Endothelial cell of umbilical vein (primary cell): ENCODE measurements at regions not wholly inside any gene's neighbourhood (a gene's known extent, or its start where the extent isn't known, plus 50 kb on each side); places are given as distances from the start of the nearest gene placed in this dataset.

Experiments
- BruUV-seq: library from RNA; stranded (reverse); fragments of 400-500 nt; replicated peaks from 2 replicates; lab custom pipeline; 2021; lab: Mats Ljungman, UMichigan
- CTCF ChIA-PET: fragments of 300-600, 350-600 bp; sonication (Branson Sonifier 250); formaldehyde crosslinking; loops from one replicate; lab custom pipeline; 2021; ENCODE audit warnings: antibody characterized with exemption, inconsistent platforms; lab: Charles Lee
- POLR2A ChIA-PET: fragments of 300-600, 350-600 bp; sonication (Branson Sonifier 250); formaldehyde crosslinking; loops from one replicate; lab custom pipeline; 2021; ENCODE audit warnings: antibody characterized with exemption, inconsistent platforms; lab: Charles Lee
- DNase-seq: peaks from one replicate; pipeline ENCODE4 v3.0.0-alpha.2; 2011; ENCODE audit warnings: low read depth, low spot score
- FAIRE-seq: peaks from 2 replicates; lab custom pipeline; 2011; peaks lifted over from hg19 to GRCh38; lab: Jason Lieb, UNC
- H2AFZ ChIP-seq: 2 replicates; pipeline ENCODE4 v1.6.0; 2012; ENCODE audit warnings: low read depth, low read length, control low read depth, inconsistent platforms
- H3K27ac ChIP-seq: 2 replicates; pipeline ENCODE4 v1.5.1; 2011; ENCODE audit warnings: low read depth, mild to moderate bottlenecking, control low read depth, low read length, moderate library complexity; ENCODE audit not compliant: insufficient read depth
- H3K27me3 ChIP-seq, 2 experiments: 2 replicates each; pipeline versions ENCODE4 v1.6.0 to v1.6.1; 2011; ENCODE audit warnings: low read length in 2 of 2, mixed read lengths in 1 of 2; ENCODE audit not compliant: control insufficient read depth in 2 of 2, insufficient read depth in 2 of 2
- H3K36me3 ChIP-seq, 2 experiments: 2 replicates in 1 of 2; 3 replicates in 1 of 2; pipeline ENCODE4 v1.5.1; 2011; ENCODE audit warnings: low read length in 2 of 2, mild to moderate bottlenecking in 1 of 2, moderate library complexity in 1 of 2; ENCODE audit not compliant: control insufficient read depth in 2 of 2, insufficient read depth in 2 of 2; ENCODE audit errors: extremely low read depth in 1 of 2
- H3K4me1 ChIP-seq: 3 replicates; pipeline ENCODE4 v1.5.1; 2011; ENCODE audit warnings: mild to moderate bottlenecking, low read length; ENCODE audit not compliant: control insufficient read depth, insufficient read depth; ENCODE audit errors: extremely low read depth
- H3K4me2 ChIP-seq: 2 replicates; pipeline ENCODE4 v1.6.1; 2011; ENCODE audit warnings: low read length, control low read depth, mixed read lengths; ENCODE audit not compliant: insufficient read depth
- H3K4me3 ChIP-seq, 3 experiments: fragments of 200-600 bp in 1 of 3; sonication (generic), shearing (Covaris generic) in 1 of 3; replicated peaks in 1 of 3; 2 replicates each; pipeline ENCODE4 v1.5.1; 2011 to 2016; ENCODE audit warnings: control low read depth in 3 of 3, low read length in 3 of 3, mild to moderate bottlenecking in 2 of 3, inconsistent platforms in 1 of 3, low read depth in 1 of 3, moderate library complexity in 1 of 3; ENCODE audit not compliant: insufficient read depth in 1 of 3
- H3K79me2 ChIP-seq: 2 replicates; pipeline ENCODE4 v1.6.0; 2012; ENCODE audit warnings: low read length, inconsistent platforms; ENCODE audit not compliant: control insufficient read depth, insufficient read depth
- H3K9ac ChIP-seq: replicated peaks from 2 replicates; pipeline ENCODE3; 2011; ENCODE audit warnings: low read length, control low read depth; ENCODE audit not compliant: insufficient read depth; ENCODE audit errors: extremely low read depth
- H3K9me1 ChIP-seq: replicated peaks from 3 replicates; pipeline ENCODE4 v1.6.0; 2011; ENCODE audit warnings: mild to moderate bottlenecking, low read length; ENCODE audit not compliant: control insufficient read depth, insufficient read depth; ENCODE audit errors: extremely low read depth
- H3K9me3 ChIP-seq: replicated peaks from 2 replicates; pipeline ENCODE4 v1.5.1; 2012; ENCODE audit warnings: low read length, inconsistent platforms; ENCODE audit not compliant: control insufficient read depth, insufficient read depth
- H4K20me1 ChIP-seq: replicated peaks from 2 replicates; pipeline ENCODE3; 2011; ENCODE audit warnings: mild to moderate bottlenecking, low read length; ENCODE audit not compliant: control insufficient read depth, insufficient read depth; ENCODE audit errors: extremely low read depth
- EZH2 ChIP-seq: IDR thresholded peaks from 2 replicates; pipeline ENCODE4 v1.6.1; 2012; ENCODE audit warnings: borderline replicate concordance, low read depth, mild to moderate bottlenecking, moderate library complexity, low read length, inconsistent platforms; ENCODE audit not compliant: severe bottlenecking
- FOS ChIP-seq: IDR thresholded peaks from 2 replicates; pipeline ENCODE4 v1.6.1; 2011; ENCODE audit warnings: mild to moderate bottlenecking, low read length, moderate library complexity, borderline replicate concordance; ENCODE audit not compliant: insufficient read depth
- GATA2 ChIP-seq: IDR thresholded peaks from 2 replicates; pipeline ENCODE4 v1.7.0; 2011; ENCODE audit warnings: low read depth, mild to moderate bottlenecking, moderate library complexity, mixed read lengths, low read length; ENCODE audit not compliant: insufficient read length, insufficient read depth
- JUN ChIP-seq: IDR thresholded peaks from 2 replicates; pipeline ENCODE4 v1.6.1; 2011; ENCODE audit warnings: borderline replicate concordance, low read depth; ENCODE audit not compliant: insufficient read length, insufficient read depth
- MYC ChIP-seq: IDR thresholded peaks from one replicate; pipeline ENCODE4 v1.6.1; 2011; ENCODE audit warnings: mild to moderate bottlenecking, low read depth, low read length
- POLR2A ChIP-seq: IDR thresholded peaks from 2 replicates; pipeline ENCODE4 v1.6.1; 2012; ENCODE audit warnings: low read depth, mild to moderate bottlenecking, control low read depth, low read length
- POLR2AphosphoS5 ChIP-seq: IDR thresholded peaks from 2 replicates; pipeline ENCODE4 v1.6.1; 2012; ENCODE audit warnings: low read depth, mild to moderate bottlenecking, control low read depth, low read length, moderate library complexity; ENCODE audit not compliant: insufficient read depth
- dilution Hi-C: fragments of 300-500 bp; cut with MboI; formaldehyde crosslinking; loops from one replicate; pipeline ENCODE4 v1.15.0; 2019; ENCODE audit warnings: low sequenced_read_pairs; ENCODE audit not compliant: extremely low pct_ligation_motif_present
- intact Hi-C: fragments of 100-400 bp; cut with micrococcal nuclease; formaldehyde crosslinking; loops from one replicate; pipeline ENCODE4 v1.10.0; 2022
- TF ChIP-seq, protein P1 (sequence below): IDR thresholded peaks from 2 replicates; pipeline ENCODE4 v1.6.1; 2011; ENCODE audit not compliant: insufficient read depth, insufficient read length
- TF ChIP-seq, protein P2 (sequence below), 2 donors: IDR thresholded peaks; 1 replicate in 1 of 2; 2 replicates in 1 of 2; pipeline ENCODE4 v1.5.1; 2011; ENCODE audit warnings: low read length in 2 of 2, mild to moderate bottlenecking in 2 of 2, moderate library complexity in 2 of 2, control low read depth in 1 of 2, inconsistent platforms in 1 of 2, low read depth in 1 of 2; ENCODE audit not compliant: insufficient read depth in 1 of 2; ENCODE audit errors: extremely low read depth in 1 of 2

DNA sequence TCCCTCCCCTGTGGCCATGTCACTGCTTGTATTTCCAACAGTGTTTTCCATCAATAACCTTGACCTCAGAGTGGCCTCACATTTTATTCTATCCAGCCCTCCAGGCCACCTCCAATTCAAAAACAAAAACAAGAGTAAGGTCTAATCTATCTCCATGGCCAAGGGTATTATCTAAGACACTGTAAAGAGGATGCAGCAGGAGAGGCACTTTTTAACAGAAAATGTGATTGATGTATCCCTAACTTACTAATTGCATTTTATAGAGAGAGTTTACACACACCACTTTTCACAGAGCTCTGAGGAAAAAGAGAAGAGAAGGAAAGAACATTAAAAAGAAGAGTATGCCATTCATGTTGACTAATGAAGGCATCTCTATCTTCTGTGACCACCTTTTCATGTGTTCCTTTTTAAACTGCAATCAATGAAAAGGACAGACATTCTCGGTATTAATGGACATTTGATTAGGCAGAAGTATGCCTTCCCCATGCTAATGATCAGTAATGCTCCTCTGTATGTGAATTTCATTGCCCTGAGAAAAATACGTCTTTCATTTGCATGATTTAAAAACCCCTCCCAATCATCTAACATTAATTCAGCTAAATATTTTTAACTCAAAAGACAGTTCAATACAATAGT is 653.3 kb upstream of the POU3F3 start:
- peaks cover 5% of the 10 kb centered on the region for H3K9me3 ChIP-seq
- FAIRE-seq (no peak), DNase-seq (no peak)
- POLR2A ChIA-PET: no interaction called here
- dilution Hi-C loops: no loop called here
- no peaks in the 10 kb centered on the region for H3K79me2 ChIP-seq
- CTCF ChIA-PET: no interaction called here
- no peak overlapping the region for H3K4me2 ChIP-seq
- H3K4me1 ChIP-seq: no peaks in the 10 kb centered on the region
- H3K27me3 ChIP-seq: no peaks in the 10 kb centered on the region
- TF ChIP-seq POLR2A (no peak), GATA2 (no peak), POLR2AphosphoS5 (no peak), EZH2 (no peak), FOS (no peak), MYC (no peak), JUN (no peak)
- TF ChIP-seq, protein P1, sequence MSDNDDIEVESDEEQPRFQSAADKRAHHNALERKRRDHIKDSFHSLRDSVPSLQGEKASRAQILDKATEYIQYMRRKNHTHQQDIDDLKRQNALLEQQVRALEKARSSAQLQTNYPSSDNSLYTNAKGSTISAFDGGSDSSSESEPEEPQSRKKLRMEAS: no peak
- TF ChIP-seq, protein P2, sequence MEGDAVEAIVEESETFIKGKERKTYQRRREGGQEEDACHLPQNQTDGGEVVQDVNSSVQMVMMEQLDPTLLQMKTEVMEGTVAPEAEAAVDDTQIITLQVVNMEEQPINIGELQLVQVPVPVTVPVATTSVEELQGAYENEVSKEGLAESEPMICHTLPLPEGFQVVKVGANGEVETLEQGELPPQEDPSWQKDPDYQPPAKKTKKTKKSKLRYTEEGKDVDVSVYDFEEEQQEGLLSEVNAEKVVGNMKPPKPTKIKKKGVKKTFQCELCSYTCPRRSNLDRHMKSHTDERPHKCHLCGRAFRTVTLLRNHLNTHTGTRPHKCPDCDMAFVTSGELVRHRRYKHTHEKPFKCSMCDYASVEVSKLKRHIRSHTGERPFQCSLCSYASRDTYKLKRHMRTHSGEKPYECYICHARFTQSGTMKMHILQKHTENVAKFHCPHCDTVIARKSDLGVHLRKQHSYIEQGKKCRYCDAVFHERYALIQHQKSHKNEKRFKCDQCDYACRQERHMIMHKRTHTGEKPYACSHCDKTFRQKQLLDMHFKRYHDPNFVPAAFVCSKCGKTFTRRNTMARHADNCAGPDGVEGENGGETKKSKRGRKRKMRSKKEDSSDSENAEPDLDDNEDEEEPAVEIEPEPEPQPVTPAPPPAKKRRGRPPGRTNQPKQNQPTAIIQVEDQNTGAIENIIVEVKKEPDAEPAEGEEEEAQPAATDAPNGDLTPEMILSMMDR (IDR thresholded peaks at IDR 0.05; ENCODE audit: extremely low read depth in 1 of 2, insufficient read depth in 1 of 2, low read depth in 1 of 2, low read length in 2 of 2): no peak
- no peaks in the 10 kb centered on the region for H4K20me1 ChIP-seq
- no peaks in the 10 kb centered on the region for H3K36me3 ChIP-seq
- H2AFZ ChIP-seq: no peak overlapping the region
- no peak overlapping the region for H3K9ac ChIP-seq
- no peaks in the 10 kb centered on the region for H3K9me1 ChIP-seq
- H3K27ac ChIP-seq: no peak overlapping the region
- no TSS peak for BruUV-seq
- intact Hi-C loops: no loop called here
- H3K4me3 ChIP-seq: no peak overlapping the region
